ENCODE measurements at regions not wholly inside any gene's neighbourhood (a gene's known extent, or its start where the extent isn't known, plus 50 kb on each side); places are given as distances from the start of the nearest gene placed in this dataset.

GRCh38 chr20:47854687-47855212, 69.5 kb upstream of the SULF2 start:
- 67 to 78% (median 69%) methylated on average over 10 of the region's 10 CpGs for WGBS, 4 donors
- intact Hi-C loops (cut with DNase I) = loop anchor here in 1 of 10 donors (5.0 kb wide), 1 partner anchor 768 kb away; no protein-coding TSS in a partner anchor
- Histone ChIP-seq H3K9me3 (no peaks in the 10 kb centered on the region), H3K27ac (no peak overlapping the region), H3K4me1 (peaks cover 0 to 19% (median 8%) of the 10 kb centered on the region in 12 donors), H3K36me3 (no peaks in the 10 kb centered on the region), H3K27me3 (peaks cover 0 to 4% (median 0%) of the 10 kb centered on the region in 9 donors), H3K4me3 (no peak overlapping the region)
- TF ChIP-seq POLR2A (IDR thresholded peaks at IDR 0.05) (no peak), CTCF (IDR thresholded peaks at IDR 0.05) (peak in 7 of 12 donors; percentile 13 to 39 (median 27))
- DNase-seq (no peak), ATAC-seq (no peak)

GRCh38 chr20:47851774-47852173, 66.5 kb upstream of the SULF2 start:
- no peaks in the 10 kb centered on the region for H3K36me3 ChIP-seq
- no peak for TF ChIP-seq POLR2A (IDR thresholded peaks at IDR 0.05)
- intact Hi-C loops (cut with DNase I) = no loop called here
- H3K4me3 ChIP-seq = no peak overlapping the region
- H3K9me3 ChIP-seq = no peaks in the 10 kb centered on the region
- no peak for DNase-seq
- no peak for ATAC-seq
- H3K27ac ChIP-seq = no peak overlapping the region
- 88 to 93% (median 90%) methylated on average over 7 of the region's 7 CpGs for WGBS, 4 donors
- H3K4me1 ChIP-seq = peaks cover 0 to 3% (median 0%) of the 10 kb centered on the region in 12 donors
- peaks cover 0 to 4% (median 0%) of the 10 kb centered on the region in 9 donors for H3K27me3 ChIP-seq

DNA sequence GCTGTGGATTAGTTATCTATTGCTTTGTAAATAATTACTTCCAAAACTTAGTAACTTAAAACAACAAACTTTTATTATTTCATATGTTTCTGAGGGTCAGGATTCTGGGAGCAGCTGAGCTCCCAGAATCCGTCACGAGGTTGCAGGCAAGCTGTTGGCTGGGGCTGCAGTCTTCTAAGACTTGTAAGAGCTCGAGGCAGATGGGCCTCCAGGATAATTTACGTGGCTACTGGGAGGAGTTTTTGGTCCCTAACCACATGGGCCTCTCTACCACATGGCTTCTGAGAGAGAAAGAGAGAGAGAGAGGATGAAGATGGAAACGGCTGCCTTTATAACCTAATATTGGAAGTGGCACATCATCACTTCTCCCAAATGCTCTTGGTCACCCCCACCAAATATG, 64.9 kb upstream of the SULF2 start:
- 75 to 79% (median 77%) methylated on average over 5 of the region's 5 CpGs for WGBS, 4 donors

DNA sequence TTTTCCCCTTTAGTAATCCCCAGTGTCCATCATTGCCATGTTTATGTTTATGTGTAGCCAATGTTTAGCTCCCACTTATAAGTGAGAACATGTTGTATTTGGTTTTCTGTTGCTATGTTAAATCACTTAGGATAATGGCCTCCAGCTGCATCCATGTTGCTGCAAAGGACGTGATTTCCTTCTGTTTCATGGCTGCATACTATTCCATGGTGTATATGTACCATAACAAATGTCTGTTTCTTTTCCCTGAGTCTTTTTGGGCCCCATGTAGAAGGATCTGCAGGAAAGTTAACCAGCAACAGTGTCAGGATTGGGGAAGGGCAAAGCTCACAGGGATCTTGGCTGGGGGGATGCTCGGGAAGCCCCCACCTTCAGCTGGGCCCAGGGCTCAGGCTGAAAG, 64.3 kb upstream of the SULF2 start:
- no peak for ATAC-seq
- Histone ChIP-seq H3K27ac (no peak overlapping the region), H3K4me3 (no peak overlapping the region), H3K9me3 (no peaks in the 10 kb centered on the region), H3K27me3 (peaks cover 0 to 7% (median 0%) of the 10 kb centered on the region in 9 donors), H3K4me1 (peaks cover 0 to 3% (median 0%) of the 10 kb centered on the region in 12 donors), H3K36me3 (no peaks in the 10 kb centered on the region)
- no peak for TF ChIP-seq POLR2A (IDR thresholded peaks at IDR 0.05)
- no peak for TF ChIP-seq CTCF (IDR thresholded peaks at IDR 0.05)
- WGBS, 4 donors = 80 to 86% (median 83%) methylated on average over 2 of the region's 2 CpGs
- DNase-seq = no peak
- intact Hi-C loops (cut with DNase I) = loop anchor here in 3 of 10 donors (5.0 to 10.0 kb wide), 2 partner anchors 43 to 45 kb away; no protein-coding TSS in a partner anchor

More for the DNA sequence above, 64.9 kb upstream of the SULF2 start:
- Histone ChIP-seq H3K27me3 (peaks cover 0 to 7% (median 0%) of the 10 kb centered on the region in 9 donors), H3K27ac (no peak overlapping the region), H3K9me3 (no peaks in the 10 kb centered on the region), H3K4me1 (peaks cover 0 to 3% (median 0%) of the 10 kb centered on the region in 12 donors), H3K36me3 (no peaks in the 10 kb centered on the region), H3K4me3 (no peak overlapping the region)
- DNase-seq (no peak), ATAC-seq (no peak)
- no peak for TF ChIP-seq POLR2A (IDR thresholded peaks at IDR 0.05)
- TF ChIP-seq CTCF (IDR thresholded peaks at IDR 0.05) = no peak
- intact Hi-C loops (cut with DNase I) = no loop called here
